GM12878 (cell line): ENCODE measurements at regions not wholly inside any gene's neighbourhood (a gene's known extent, or its start where the extent isn't known, plus 50 kb on each side); places are given as distances from the start of the nearest gene placed in this dataset.

Source experiments
- ATAC-seq: fragments of 200-7000 bp; cut with Tn5 transposase; 3 replicates; pipeline ENCODE4 v1.9.1; 2020; ENCODE audit warnings: mild to moderate bottlenecking, moderate library complexity
- BruUV-seq: library from RNA; stranded (reverse); fragments of 400-500 nt; replicated peaks from 2 replicates; lab custom pipeline; 2021; lab: Mats Ljungman, UMichigan
- CTCF ChIA-PET: fragments of 300-600 bp; sonication (Branson Sonifier 250); formaldehyde crosslinking; extraction: SDS; loops from one replicate; lab custom pipeline; 2021; ENCODE audit warnings: inconsistent platforms; lab: Yijun Ruan, JAX
- POLR2A ChIA-PET: fragments of 350-600 bp; formaldehyde crosslinking; extraction: SDS; loops from one replicate; lab custom pipeline; 2021; ENCODE audit warnings: inconsistent platforms; lab: Charles Lee
- RAD21 ChIA-PET: fragments of 300-600 bp; sonication (Branson Sonifier 250); formaldehyde crosslinking; loops from one replicate; lab custom pipeline; 2023; ENCODE audit warnings: antibody characterized with exemption; ENCODE audit not compliant: unreplicated experiment; lab: Charles Lee
- SMC1A ChIA-PET: fragments of 300-600 bp; sonication (Branson Sonifier 250); formaldehyde crosslinking; loops from one replicate; lab custom pipeline; 2023; ENCODE audit not compliant: unreplicated experiment, uncharacterized antibody; lab: Charles Lee
- DNase-seq: peaks from one replicate; pipeline ENCODE4 v3.0.0-alpha.2; 2011; ENCODE audit warnings: low read depth, low spot score
- FAIRE-seq: peaks from 3 replicates; lab custom pipeline; 2011; peaks lifted over from hg19 to GRCh38; lab: Jason Lieb, UNC
- H2AFZ ChIP-seq: 2 replicates; pipeline ENCODE4 v1.6.0; 2011; ENCODE audit warnings: low read depth, low read length, control low read depth; ENCODE audit not compliant: control insufficient read depth
- H3K27ac ChIP-seq: 2 replicates; pipeline ENCODE4 v1.5.1; 2011; ENCODE audit warnings: control low read depth; ENCODE audit not compliant: control insufficient read depth, insufficient read depth
- H3K27me3 ChIP-seq, 2 experiments: replicated peaks in 1 of 2; 2 replicates each; pipeline versions ENCODE4 v1.6.0 to v1.6.1; 2011; ENCODE audit warnings: low read length in 1 of 2; ENCODE audit not compliant: control insufficient read depth in 2 of 2, insufficient read depth in 2 of 2
- H3K36me3 ChIP-seq, 2 experiments: 2 replicates each; pipeline ENCODE4 v1.5.1; 2011; ENCODE audit warnings: low read length in 1 of 2; ENCODE audit not compliant: control insufficient read depth in 2 of 2, insufficient read depth in 2 of 2
- H3K4me1 ChIP-seq: 2 replicates; pipeline ENCODE4 v1.6.1; 2011; ENCODE audit warnings: mild to moderate bottlenecking, low read length, moderate library complexity, mixed read lengths; ENCODE audit not compliant: control insufficient read depth, insufficient read depth
- H3K4me2 ChIP-seq: 2 replicates; pipeline ENCODE4 v1.6.0; 2011; ENCODE audit warnings: control low read depth; ENCODE audit not compliant: control insufficient read depth, insufficient read depth
- H3K4me3 ChIP-seq: fragments of 200-600 bp; sonication (generic); 2 replicates; pipeline ENCODE4 v1.5.1; 2016
- H3K79me2 ChIP-seq: 2 replicates; pipeline ENCODE4 v1.6.0; 2011; ENCODE audit warnings: low read length; ENCODE audit not compliant: control insufficient read depth, insufficient read depth
- H3K9ac ChIP-seq: 2 replicates; pipeline ENCODE4 v1.8.0; 2011; ENCODE audit warnings: low read length, control low read depth, mixed read lengths; ENCODE audit not compliant: control insufficient read depth, insufficient read depth
- H3K9me3 ChIP-seq: replicated peaks from 3 replicates; pipeline ENCODE4 v1.5.1; 2011; ENCODE audit warnings: mild to moderate bottlenecking, low read length; ENCODE audit not compliant: control insufficient read depth, insufficient read depth
- H4K20me1 ChIP-seq: 2 replicates; pipeline ENCODE4 v1.6.0; 2011; ENCODE audit not compliant: control insufficient read depth, insufficient read depth
- BCL11A ChIP-seq: IDR thresholded peaks from 2 replicates; pipeline ENCODE4 v1.6.1; 2011; ENCODE audit warnings: low read depth, low read length
- CEBPZ ChIP-seq: fragments of 150-350 bp; IDR thresholded peaks from 2 replicates; pipeline ENCODE4 v1.6.1; 2016; ENCODE audit warnings: low read depth, low read length
- CHD4 ChIP-seq: fragments of 200-600 bp; sonication (generic); IDR thresholded peaks from 2 replicates; pipeline ENCODE4 v1.6.1; 2016; ENCODE audit warnings: mild to moderate bottlenecking
- EZH2 ChIP-seq: IDR thresholded peaks from 2 replicates; pipeline ENCODE4 v1.6.1; 2012; ENCODE audit warnings: low read depth, mild to moderate bottlenecking, control low read depth, inconsistent platforms, low read length, borderline replicate concordance; ENCODE audit not compliant: control insufficient read depth
- FOS ChIP-seq: IDR thresholded peaks from 3 replicates; pipeline ENCODE4 v1.6.1; 2011; ENCODE audit warnings: borderline replicate concordance; ENCODE audit not compliant: insufficient read length; ENCODE audit errors: extremely low read depth
- IRF4 ChIP-seq: IDR thresholded peaks from 2 replicates; pipeline ENCODE4 v1.6.1; 2011; ENCODE audit warnings: low read depth, low read length
- IRF5 ChIP-seq: fragments of 450-650 bp; IDR thresholded peaks from 2 replicates; pipeline ENCODE4 v1.6.1; 2017; ENCODE audit warnings: borderline replicate concordance
- MYB ChIP-seq: fragments of 150-350 bp; IDR thresholded peaks from 2 replicates; pipeline ENCODE4 v1.6.1; 2014; ENCODE audit warnings: mild to moderate bottlenecking, low read depth, low read length, borderline replicate concordance
- STAT3 ChIP-seq: IDR thresholded peaks from 2 replicates; pipeline ENCODE4 v1.6.1; 2011; ENCODE audit warnings: low read depth, low read length, improper control_type of control experiment
- WGBS: methylation state at CpG from one replicate; pipeline ENCODE4 v1.1.6; 2016; ENCODE audit warnings: low lambda C conversion rate; ENCODE audit not compliant: insufficient replicate concordance, insufficient coverage; ENCODE audit errors: missing lambda C conversion rate; 5-methylcytosine and 5-hydroxymethylcytosine counted together
- in situ Hi-C: fragments of 300-500 bp; cut with MboI; formaldehyde crosslinking; loops from 9 replicates; pipeline ENCODE4 v1.14.3; 2018; ENCODE audit warnings: mixed read lengths
- intact Hi-C: fragments of 100-400 bp; cut with micrococcal nuclease; formaldehyde crosslinking; loops from one replicate; pipeline ENCODE4 v1.14.2; 2022; ENCODE audit not compliant: unreplicated experiment

GRCh38 chr10:78276139-78276538 is 242.5 kb downstream of the RPS24 start:
- H2AFZ ChIP-seq, result no peak overlapping the region
- H3K36me3 ChIP-seq, result no peaks in the 10 kb centered on the region
- H3K27me3 ChIP-seq, result peaks cover 0 to 1% of the 10 kb centered on the region in 2 experiments; a peak in 2 of 4 replicates
- CTCF ChIA-PET, result interaction anchor here (0.8 kb wide), 1 partner anchor 229 kb away, joined by 5 read pairs; no protein-coding TSS in a partner anchor
- 0% methylated on average over 1 of the region's 1 CpG for WGBS
- SMC1A ChIA-PET, result no interaction called here
- POLR2A ChIA-PET, result no interaction called here
- TF ChIP-seq BCL11A, result no peak
- no peak for TF ChIP-seq EZH2
- TF ChIP-seq CHD4, result no peak
- TF ChIP-seq FOS, result no peak
- TF ChIP-seq IRF4, result no peak
- TF ChIP-seq IRF5, result no peak
- no peak for TF ChIP-seq MYB
- no peak for TF ChIP-seq STAT3
- no peak for TF ChIP-seq CEBPZ
- TF ChIP-seq, all 136 proteins: peak for 0
- H3K4me3 ChIP-seq, result no peak overlapping the region
- no peak for DNase-seq
- in situ Hi-C loops, result no loop called here
- no peaks in the 10 kb centered on the region for H3K9me3 ChIP-seq
- intact Hi-C loops, result no loop called here
- no peak overlapping the region for H3K4me2 ChIP-seq
- FAIRE-seq, result no peak
- no peaks in the 10 kb centered on the region for H4K20me1 ChIP-seq
- BruUV-seq, result no TSS peak
- H3K9ac ChIP-seq, result no peak overlapping the region
- no peak for ATAC-seq
- H3K4me1 ChIP-seq, result no peaks in the 10 kb centered on the region
- no peaks in the 10 kb centered on the region for H3K79me2 ChIP-seq
- H3K27ac ChIP-seq, result no peak overlapping the region
- RAD21 ChIA-PET, result no interaction called here
